ENCODE measurements at regions not wholly inside any gene's neighbourhood (a gene's known extent, or its start where the extent isn't known, plus 50 kb on each side); places are given as distances from the start of the nearest gene placed in this dataset.

DNA sequence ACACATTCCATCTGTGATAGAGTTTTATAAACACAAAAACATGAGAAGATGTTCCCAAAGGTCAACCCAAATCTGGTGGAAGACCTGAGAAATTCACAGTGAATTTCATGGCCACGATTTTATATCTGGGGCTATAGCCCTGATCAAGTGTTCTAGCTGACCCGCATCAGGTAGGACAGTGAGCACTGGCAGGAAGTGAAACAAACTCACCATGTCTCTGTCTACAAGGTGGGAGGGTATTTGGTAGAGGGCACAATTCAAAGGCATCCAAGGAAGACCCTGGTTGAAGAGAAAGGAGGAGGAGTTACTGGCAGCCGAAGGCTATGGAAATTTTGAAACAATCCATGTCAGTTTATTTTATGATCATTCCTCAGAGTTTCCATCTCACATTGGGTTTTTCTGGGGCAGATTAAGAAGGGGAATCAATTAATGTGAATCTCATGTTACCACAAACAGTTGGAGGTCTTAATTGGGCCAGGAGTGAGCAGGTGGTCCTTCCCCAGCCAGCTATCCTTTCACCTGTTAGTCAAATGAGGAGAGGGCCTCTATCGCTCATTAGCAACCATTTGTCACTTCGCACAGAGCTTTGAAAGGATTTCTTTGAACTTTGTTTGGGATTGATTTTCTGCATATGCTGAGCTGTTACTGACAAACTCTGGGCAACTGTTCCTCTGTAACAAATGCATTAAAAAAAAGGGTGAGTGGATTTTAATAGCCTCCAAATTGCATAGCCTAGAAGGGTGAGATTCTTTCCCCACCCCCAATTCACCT is 612.0 kb upstream of the CLINT1 start:
- H3K4ac ChIP-seq (ENCODE audit: low read depth in 1 of 2, low read length in 2 of 2): no peak overlapping the region
- H3K4me1 ChIP-seq (ENCODE audit: control insufficient read depth, insufficient read depth, low read depth, low read length): no peaks in the 10 kb centered on the region
- no peak overlapping the region for H3K4me3 ChIP-seq (ENCODE audit: insufficient read depth in 1 of 2, low read depth in 1 of 2, low read length in 2 of 2)
- no peak for DNase-seq
- no peak overlapping the region for H2BK15ac ChIP-seq (ENCODE audit: low read depth, poor library complexity, severe bottlenecking)
- no peak overlapping the region for H4K8ac ChIP-seq (ENCODE audit: low read length)
- no peak overlapping the region for H3K23ac ChIP-seq (ENCODE audit: low read length in 2 of 2)
- no peak overlapping the region for H2AK5ac ChIP-seq (ENCODE audit: low read length, severe bottlenecking)
- no peak overlapping the region for H2BK5ac ChIP-seq (ENCODE audit: low read depth, low read length, poor library complexity, severe bottlenecking)
- no peak overlapping the region for H3K18ac ChIP-seq (ENCODE audit: low read depth in 1 of 2, low read length in 2 of 2)
- no peaks in the 10 kb centered on the region for H3K27me3 ChIP-seq (ENCODE audit: control insufficient read depth in 1 of 2, insufficient read depth in 1 of 2, low read length in 2 of 2)
- H3K9me3 ChIP-seq (ENCODE audit: control insufficient read depth, low read length): no peaks in the 10 kb centered on the region
- H4K91ac ChIP-seq (ENCODE audit: low read length): no peak overlapping the region
- H3K4me2 ChIP-seq (ENCODE audit: low read length, poor library complexity, severe bottlenecking): no peak overlapping the region
- H3K79me1 ChIP-seq (replicated peaks; ENCODE audit: low read length, poor library complexity, severe bottlenecking): no peaks in the 10 kb centered on the region
- 85% methylated on average over 4 of the region's 5 CpGs for WGBS
- H3K27ac ChIP-seq (ENCODE audit: low read length, poor library complexity, severe bottlenecking): no peak overlapping the region
- H2AFZ ChIP-seq (ENCODE audit: low read depth, low read length): no peak overlapping the region
- no peak overlapping the region for H2BK12ac ChIP-seq (ENCODE audit: low read length in 2 of 2)
- H3K36me3 ChIP-seq (ENCODE audit: control insufficient read depth in 1 of 2, insufficient read depth in 2 of 2, low read depth in 1 of 2, low read length in 2 of 2): no peaks in the 10 kb centered on the region
- H2BK120ac ChIP-seq (ENCODE audit: low read depth, low read length): no peak overlapping the region
- H3K14ac ChIP-seq (ENCODE audit: low read length in 2 of 2): no peak overlapping the region
- no peak overlapping the region for H3K9ac ChIP-seq (ENCODE audit: low read length)

DNA sequence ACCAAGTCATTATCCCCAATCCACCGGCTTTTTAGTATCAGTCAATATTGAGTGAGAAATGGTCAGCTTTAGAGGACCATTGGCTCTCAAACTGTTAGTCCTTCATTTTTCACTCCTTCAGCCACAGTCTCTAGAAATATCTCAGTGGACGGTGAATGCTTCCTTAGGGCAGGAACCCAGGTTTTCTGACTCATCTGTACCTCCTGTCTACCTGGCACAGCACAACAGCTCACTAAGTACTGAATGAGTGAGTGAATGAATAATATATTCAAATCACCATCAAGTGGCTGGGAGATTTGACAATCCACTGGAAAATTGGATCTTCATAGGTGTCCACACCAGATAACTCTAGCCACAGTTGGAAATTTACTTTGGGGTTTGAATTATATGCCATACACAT is 609.5 kb upstream of the CLINT1 start:
- H3K14ac ChIP-seq (ENCODE audit: low read length in 2 of 2): no peak overlapping the region
- no peaks in the 10 kb centered on the region for H3K36me3 ChIP-seq (ENCODE audit: control insufficient read depth in 1 of 2, insufficient read depth in 2 of 2, low read depth in 1 of 2, low read length in 2 of 2)
- H2BK120ac ChIP-seq (ENCODE audit: low read depth, low read length): no peak overlapping the region
- H4K91ac ChIP-seq (ENCODE audit: low read length): no peak overlapping the region
- 93% methylated on average over 1 of the region's 2 CpGs for WGBS
- H3K4me2 ChIP-seq (ENCODE audit: low read length, poor library complexity, severe bottlenecking): no peak overlapping the region
- H2BK15ac ChIP-seq (ENCODE audit: low read depth, poor library complexity, severe bottlenecking): no peak overlapping the region
- no peaks in the 10 kb centered on the region for H3K79me1 ChIP-seq (replicated peaks; ENCODE audit: low read length, poor library complexity, severe bottlenecking)
- H3K9ac ChIP-seq (ENCODE audit: low read length): no peak overlapping the region
- no peak overlapping the region for H2BK12ac ChIP-seq (ENCODE audit: low read length in 2 of 2)
- H3K27ac ChIP-seq (ENCODE audit: low read length, poor library complexity, severe bottlenecking): no peak overlapping the region
- no peak overlapping the region for H3K23ac ChIP-seq (ENCODE audit: low read length in 2 of 2)
- no peak overlapping the region for H2AFZ ChIP-seq (ENCODE audit: low read depth, low read length)
- H3K4me3 ChIP-seq (ENCODE audit: insufficient read depth in 1 of 2, low read depth in 1 of 2, low read length in 2 of 2): no peak overlapping the region
- H2BK5ac ChIP-seq (ENCODE audit: low read depth, low read length, poor library complexity, severe bottlenecking): no peak overlapping the region
- H3K4me1 ChIP-seq (ENCODE audit: control insufficient read depth, insufficient read depth, low read depth, low read length): no peaks in the 10 kb centered on the region
- H2AK5ac ChIP-seq (ENCODE audit: low read length, severe bottlenecking): no peak overlapping the region
- no peaks in the 10 kb centered on the region for H3K9me3 ChIP-seq (ENCODE audit: control insufficient read depth, low read length)
- no peak overlapping the region for H4K8ac ChIP-seq (ENCODE audit: low read length)
- no peaks in the 10 kb centered on the region for H3K27me3 ChIP-seq (ENCODE audit: control insufficient read depth in 1 of 2, insufficient read depth in 1 of 2, low read length in 2 of 2)
- H3K18ac ChIP-seq (ENCODE audit: low read depth in 1 of 2, low read length in 2 of 2): no peak overlapping the region
- H3K4ac ChIP-seq (ENCODE audit: low read depth in 1 of 2, low read length in 2 of 2): no peak overlapping the region
- DNase-seq: no peak

DNA sequence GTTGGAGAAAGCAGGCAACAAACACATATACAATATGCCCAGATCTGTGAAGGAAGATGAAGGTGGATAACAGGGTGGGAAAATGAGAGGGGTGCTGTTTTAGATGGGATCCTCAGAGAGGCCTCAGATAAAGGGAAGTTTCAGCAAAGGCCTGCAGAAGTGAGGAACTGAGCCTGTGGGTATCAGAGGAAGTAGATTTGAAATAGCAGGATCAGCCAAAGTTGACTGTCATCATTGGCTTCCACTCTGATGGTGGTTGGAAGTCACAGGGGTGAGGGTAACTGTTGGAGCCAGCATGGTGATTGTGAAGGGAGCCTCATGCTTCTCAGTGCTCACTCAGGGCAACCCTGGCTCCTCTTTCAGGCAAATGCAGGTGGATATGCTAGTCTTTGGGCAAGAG is 607.2 kb upstream of the CLINT1 start:
- Histone ChIP-seq H2BK120ac (ENCODE audit: low read depth, low read length) (no peak overlapping the region), H3K14ac (ENCODE audit: low read length in 2 of 2) (no peak overlapping the region), H3K4me3 (ENCODE audit: insufficient read depth in 1 of 2, low read depth in 1 of 2, low read length in 2 of 2) (no peak overlapping the region), H3K27me3 (ENCODE audit: control insufficient read depth in 1 of 2, insufficient read depth in 1 of 2, low read length in 2 of 2) (no peaks in the 10 kb centered on the region), H3K4ac (ENCODE audit: low read depth in 1 of 2, low read length in 2 of 2) (no peak overlapping the region), H3K4me1 (ENCODE audit: control insufficient read depth, insufficient read depth, low read depth, low read length) (no peaks in the 10 kb centered on the region), H3K9ac (ENCODE audit: low read length) (no peak overlapping the region), H3K36me3 (ENCODE audit: control insufficient read depth in 1 of 2, insufficient read depth in 2 of 2, low read depth in 1 of 2, low read length in 2 of 2) (no peaks in the 10 kb centered on the region), H2BK15ac (ENCODE audit: low read depth, poor library complexity, severe bottlenecking) (no peak overlapping the region), H2AFZ (ENCODE audit: low read depth, low read length) (no peak overlapping the region), H3K79me1 (replicated peaks; ENCODE audit: low read length, poor library complexity, severe bottlenecking) (no peaks in the 10 kb centered on the region), H2AK5ac (ENCODE audit: low read length, severe bottlenecking) (no peak overlapping the region), H4K91ac (ENCODE audit: low read length) (no peak overlapping the region), H3K23ac (ENCODE audit: low read length in 2 of 2) (no peak overlapping the region), H3K9me3 (ENCODE audit: control insufficient read depth, low read length) (no peaks in the 10 kb centered on the region), H3K18ac (ENCODE audit: low read depth in 1 of 2, low read length in 2 of 2) (no peak overlapping the region), H3K27ac (ENCODE audit: low read length, poor library complexity, severe bottlenecking) (no peak overlapping the region), H2BK12ac (ENCODE audit: low read length in 2 of 2) (no peak overlapping the region), H3K4me2 (ENCODE audit: low read length, poor library complexity, severe bottlenecking) (no peak overlapping the region), H4K8ac (ENCODE audit: low read length) (no peak overlapping the region), H2BK5ac (ENCODE audit: low read depth, low read length, poor library complexity, severe bottlenecking) (no peak overlapping the region)
- no peak for DNase-seq

DNA sequence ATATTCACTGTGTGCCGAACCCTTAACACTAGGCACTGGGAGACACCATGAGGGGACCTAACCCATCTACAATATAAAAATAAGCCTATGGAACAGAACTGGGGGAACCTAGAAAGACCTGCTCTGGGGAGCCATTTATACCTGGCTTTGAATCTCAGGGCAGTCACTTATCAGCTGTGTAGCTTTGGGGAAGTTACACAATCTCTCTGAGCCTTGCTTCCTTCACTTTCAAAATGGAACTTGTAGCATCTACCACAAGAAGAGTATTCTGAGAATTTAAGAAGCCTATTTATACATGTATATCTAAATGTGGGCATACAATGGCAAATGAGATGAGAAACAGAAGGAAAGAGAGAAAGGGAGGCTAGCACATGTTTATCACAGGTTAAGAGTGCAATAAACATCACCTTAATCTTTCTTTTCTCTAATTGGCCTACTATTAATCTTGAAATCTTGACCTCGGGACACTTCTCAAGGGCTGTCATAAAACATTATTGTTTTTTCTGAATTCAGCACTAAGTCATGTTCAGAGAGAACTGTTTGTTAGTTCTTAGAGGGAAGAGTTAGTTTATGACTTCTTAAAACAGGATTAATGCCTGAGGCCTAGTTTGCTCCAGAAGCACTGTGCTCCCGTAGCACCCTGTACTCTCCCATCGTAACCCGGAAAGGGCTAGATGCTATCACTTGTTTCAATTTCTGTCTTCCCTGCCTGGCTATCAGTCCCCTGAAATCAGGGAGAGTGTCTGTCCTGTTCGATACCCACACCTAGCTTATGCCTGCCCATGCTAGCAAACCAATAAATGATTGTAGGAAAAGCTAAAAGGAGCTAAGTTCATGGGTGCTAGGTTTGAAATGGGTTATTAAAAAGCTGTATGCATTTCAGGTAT is 606.4 kb upstream of the CLINT1 start:
- no peaks in the 10 kb centered on the region for H3K9me3 ChIP-seq (ENCODE audit: control insufficient read depth, low read length)
- 53% methylated on average over 5 of the region's 6 CpGs for WGBS

More for the DNA sequence above, 606.4 kb upstream of the CLINT1 start:
- Histone ChIP-seq H4K8ac (ENCODE audit: low read length) (no peak overlapping the region), H3K27me3 (ENCODE audit: control insufficient read depth in 1 of 2, insufficient read depth in 1 of 2, low read length in 2 of 2) (no peaks in the 10 kb centered on the region), H2BK5ac (ENCODE audit: low read depth, low read length, poor library complexity, severe bottlenecking) (no peak overlapping the region), H3K4me2 (ENCODE audit: low read length, poor library complexity, severe bottlenecking) (no peak overlapping the region), H3K27ac (ENCODE audit: low read length, poor library complexity, severe bottlenecking) (no peak overlapping the region), H3K4ac (ENCODE audit: low read depth in 1 of 2, low read length in 2 of 2) (no peak overlapping the region), H2AK5ac (ENCODE audit: low read length, severe bottlenecking) (no peak overlapping the region), H2BK12ac (ENCODE audit: low read length in 2 of 2) (no peak overlapping the region), H3K23ac (ENCODE audit: low read length in 2 of 2) (no peak overlapping the region), H3K4me1 (ENCODE audit: control insufficient read depth, insufficient read depth, low read depth, low read length) (no peaks in the 10 kb centered on the region), H3K18ac (ENCODE audit: low read depth in 1 of 2, low read length in 2 of 2) (no peak overlapping the region), H2BK15ac (ENCODE audit: low read depth, poor library complexity, severe bottlenecking) (no peak overlapping the region), H3K79me1 (replicated peaks; ENCODE audit: low read length, poor library complexity, severe bottlenecking) (no peaks in the 10 kb centered on the region), H3K14ac (ENCODE audit: low read length in 2 of 2) (no peak overlapping the region), H3K4me3 (ENCODE audit: insufficient read depth in 1 of 2, low read depth in 1 of 2, low read length in 2 of 2) (no peak overlapping the region), H2BK120ac (ENCODE audit: low read depth, low read length) (no peak overlapping the region), H4K91ac (ENCODE audit: low read length) (no peak overlapping the region), H3K36me3 (ENCODE audit: control insufficient read depth in 1 of 2, insufficient read depth in 2 of 2, low read depth in 1 of 2, low read length in 2 of 2) (no peaks in the 10 kb centered on the region), H2AFZ (ENCODE audit: low read depth, low read length) (no peak overlapping the region), H3K9ac (ENCODE audit: low read length) (no peak overlapping the region)
- DNase-seq: no peak

Measured in mesenchymal stem cell (in vitro differentiated cells and primary cell).